Fibroblast of lung (primary cell): ENCODE measurements at regions not wholly inside any gene's neighbourhood (a gene's known extent, or its start where the extent isn't known, plus 50 kb on each side); places are given as distances from the start of the nearest gene placed in this dataset.

Experiments used
- DNase-seq, 2 donors: peaks; one replicate each; pipeline versions ENCODE4 v3.0.0 to v3.0.0-alpha.2; 2010; ENCODE audit warnings: low read depth in 2 of 2
- H2AFZ ChIP-seq: 2 replicates; pipeline ENCODE4 v1.5.1; 2012; ENCODE audit warnings: low read length, control low read depth, inconsistent platforms
- H3K27ac ChIP-seq: 2 replicates; pipeline ENCODE4 v1.5.1; 2011; ENCODE audit warnings: low read length, control low read depth; ENCODE audit not compliant: insufficient read depth
- H3K27me3 ChIP-seq: 2 replicates; pipeline ENCODE4 v1.5.1; 2011; ENCODE audit warnings: mild to moderate bottlenecking, low read length; ENCODE audit not compliant: control insufficient read depth, insufficient read depth
- H3K36me3 ChIP-seq: 2 replicates; pipeline ENCODE4 v1.5.1; 2011; ENCODE audit warnings: low read length; ENCODE audit not compliant: control insufficient read depth, insufficient read depth
- H3K4me1 ChIP-seq: 2 replicates; pipeline ENCODE4 v1.5.1; 2011; ENCODE audit warnings: low read length; ENCODE audit not compliant: control insufficient read depth, insufficient read depth; ENCODE audit errors: extremely low read depth
- H3K4me2 ChIP-seq: 2 replicates; pipeline ENCODE4 v1.5.1; 2011; ENCODE audit warnings: low read length, control low read depth; ENCODE audit not compliant: insufficient read depth; ENCODE audit errors: extremely low read depth
- H3K4me3 ChIP-seq, 4 experiments: fragments of 200-600 bp in 1 of 4; sonication (generic) in 1 of 4; replicated peaks in 1 of 4; 2 replicates each; pipeline ENCODE4 v1.5.1; 2011 to 2016; ENCODE audit warnings: low read length in 4 of 4, low read depth in 3 of 4, mild to moderate bottlenecking in 3 of 4, control low read depth in 2 of 4, inconsistent platforms in 1 of 4, mixed read lengths in 1 of 4; ENCODE audit not compliant: insufficient read depth in 1 of 4; ENCODE audit errors: control extremely low read depth in 1 of 4
- H3K79me2 ChIP-seq: 2 replicates; pipeline ENCODE4 v1.5.1; 2012; ENCODE audit warnings: mild to moderate bottlenecking, low read length, inconsistent platforms; ENCODE audit not compliant: control insufficient read depth, insufficient read depth
- H3K9ac ChIP-seq: 2 replicates; pipeline ENCODE4 v1.5.1; 2011; ENCODE audit warnings: mild to moderate bottlenecking, low read length, control low read depth; ENCODE audit not compliant: insufficient read depth
- H3K9me3 ChIP-seq: 2 replicates; pipeline ENCODE4 v1.5.1; 2012; ENCODE audit warnings: low read depth, low read length; ENCODE audit not compliant: control insufficient read depth, insufficient read depth
- H4K20me1 ChIP-seq: 2 replicates; pipeline ENCODE4 v1.5.1; 2011; ENCODE audit warnings: low read length; ENCODE audit not compliant: control insufficient read depth, insufficient read depth; ENCODE audit errors: extremely low read depth
- EZH2 ChIP-seq: IDR thresholded peaks from 2 replicates; pipeline ENCODE4 v1.5.1; 2012; ENCODE audit warnings: low read length, control low read depth, mild to moderate bottlenecking; ENCODE audit errors: missing control alignments
- TF ChIP-seq, protein P1 (sequence below), 2 donors: IDR thresholded peaks in 1 of 2; conservative IDR thresholded peaks in 1 of 2; 1 replicate in 1 of 2; 2 replicates in 1 of 2; pipeline ENCODE4 v1.5.1; 2011 to 2012; ENCODE audit warnings: low read length in 2 of 2, control low read depth in 1 of 2, inconsistent platforms in 1 of 2, low read depth in 1 of 2, mild to moderate bottlenecking in 1 of 2

- no peak overlapping the region for H3K9ac ChIP-seq
- H3K79me2 ChIP-seq = no peaks in the 10 kb centered on the region
- H2AFZ ChIP-seq = no peak overlapping the region
- H4K20me1 ChIP-seq = no peaks in the 10 kb centered on the region
- H3K27ac ChIP-seq = peak overlapping the region; percentile 12
- no peak overlapping the region for H3K4me2 ChIP-seq
- no peak overlapping the region for H3K4me3 ChIP-seq
- peak; percentile 83 to 93 for DNase-seq
- no peaks in the 10 kb centered on the region for H3K4me1 ChIP-seq
- no peaks in the 10 kb centered on the region for H3K36me3 ChIP-seq
- no peaks in the 10 kb centered on the region for H3K9me3 ChIP-seq
- no peaks in the 10 kb centered on the region for H3K27me3 ChIP-seq
- no peak for TF ChIP-seq EZH2
- TF ChIP-seq, protein P1, sequence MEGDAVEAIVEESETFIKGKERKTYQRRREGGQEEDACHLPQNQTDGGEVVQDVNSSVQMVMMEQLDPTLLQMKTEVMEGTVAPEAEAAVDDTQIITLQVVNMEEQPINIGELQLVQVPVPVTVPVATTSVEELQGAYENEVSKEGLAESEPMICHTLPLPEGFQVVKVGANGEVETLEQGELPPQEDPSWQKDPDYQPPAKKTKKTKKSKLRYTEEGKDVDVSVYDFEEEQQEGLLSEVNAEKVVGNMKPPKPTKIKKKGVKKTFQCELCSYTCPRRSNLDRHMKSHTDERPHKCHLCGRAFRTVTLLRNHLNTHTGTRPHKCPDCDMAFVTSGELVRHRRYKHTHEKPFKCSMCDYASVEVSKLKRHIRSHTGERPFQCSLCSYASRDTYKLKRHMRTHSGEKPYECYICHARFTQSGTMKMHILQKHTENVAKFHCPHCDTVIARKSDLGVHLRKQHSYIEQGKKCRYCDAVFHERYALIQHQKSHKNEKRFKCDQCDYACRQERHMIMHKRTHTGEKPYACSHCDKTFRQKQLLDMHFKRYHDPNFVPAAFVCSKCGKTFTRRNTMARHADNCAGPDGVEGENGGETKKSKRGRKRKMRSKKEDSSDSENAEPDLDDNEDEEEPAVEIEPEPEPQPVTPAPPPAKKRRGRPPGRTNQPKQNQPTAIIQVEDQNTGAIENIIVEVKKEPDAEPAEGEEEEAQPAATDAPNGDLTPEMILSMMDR (conservative IDR thresholded peaks at IDR 0.05 in 1 of 2, IDR thresholded peaks at IDR 0.05 in 1 of 2; ENCODE audit: low read depth in 1 of 2, low read length in 2 of 2) = no peak
Observed at GRCh38 chr3:70871909-70872656, 559.6 kb upstream of the MDFIC2 start.

- no peaks in the 10 kb centered on the region for H4K20me1 ChIP-seq
- H2AFZ ChIP-seq = no peak overlapping the region
- H3K27ac ChIP-seq = no peak overlapping the region
- H3K4me2 ChIP-seq = no peak overlapping the region
- no peaks in the 10 kb centered on the region for H3K36me3 ChIP-seq
- no peaks in the 10 kb centered on the region for H3K79me2 ChIP-seq
- H3K9me3 ChIP-seq = no peaks in the 10 kb centered on the region
- no peak for DNase-seq
- no peaks in the 10 kb centered on the region for H3K4me1 ChIP-seq
- H3K27me3 ChIP-seq = no peaks in the 10 kb centered on the region
- no peak overlapping the region for H3K4me3 ChIP-seq
- TF ChIP-seq, protein P1 (conservative IDR thresholded peaks at IDR 0.05 in 1 of 2, IDR thresholded peaks at IDR 0.05 in 1 of 2; ENCODE audit: low read depth in 1 of 2, low read length in 2 of 2) = no peak
- H3K9ac ChIP-seq = no peak overlapping the region
Observed at GRCh38 chr3:70870576-70870975, 558.1 kb upstream of the MDFIC2 start.

- no peak overlapping the region for H2AFZ ChIP-seq
- H4K20me1 ChIP-seq = no peaks in the 10 kb centered on the region
- H3K4me1 ChIP-seq = no peaks in the 10 kb centered on the region
- no peak overlapping the region for H3K4me3 ChIP-seq
- H3K27ac ChIP-seq = no peak overlapping the region
- no peak overlapping the region for H3K4me2 ChIP-seq
- no peak for DNase-seq
- no peaks in the 10 kb centered on the region for H3K9me3 ChIP-seq
- H3K36me3 ChIP-seq = no peaks in the 10 kb centered on the region
- H3K27me3 ChIP-seq = no peaks in the 10 kb centered on the region
- TF ChIP-seq, protein P1 (conservative IDR thresholded peaks at IDR 0.05 in 1 of 2, IDR thresholded peaks at IDR 0.05 in 1 of 2; ENCODE audit: low read depth in 1 of 2, low read length in 2 of 2) = no peak
- no peak for TF ChIP-seq EZH2
- no peaks in the 10 kb centered on the region for H3K79me2 ChIP-seq
- no peak overlapping the region for H3K9ac ChIP-seq
Observed at GRCh38 chr3:70868561-70868960, 556.1 kb upstream of the MDFIC2 start.
